A673 (cell line): ENCODE measurements at regions not wholly inside any gene's neighbourhood (a gene's known extent, or its start where the extent isn't known, plus 50 kb on each side); places are given as distances from the start of the nearest gene placed in this dataset.

ENCODE experiments used
- BruUV-seq: library from RNA; stranded (reverse); fragments of 400-500 nt; replicated peaks from 2 replicates; lab custom pipeline; 2021; lab: Mats Ljungman, UMichigan
- CTCF ChIA-PET: fragments of 300-600 bp; sonication (Branson Sonifier 250); formaldehyde crosslinking; loops from one replicate; lab custom pipeline; 2022; ENCODE audit warnings: antibody characterized with exemption; lab: Charles Lee
- POLR2A ChIA-PET: fragments of 300-600 bp; sonication (Branson Sonifier 250); formaldehyde crosslinking; loops from one replicate; lab custom pipeline; 2022; ENCODE audit warnings: antibody characterized with exemption; ENCODE audit not compliant: low non-redundant PET; lab: Charles Lee
- DNase-seq: peaks from one replicate; pipeline ENCODE4 v3.0.0-alpha.2; 2015; ENCODE audit warnings: low spot score
- H3K27ac ChIP-seq: fragments of 200-600 bp; sonication (generic); 2 replicates; pipeline ENCODE4 v1.5.1; 2016; ENCODE audit warnings: mixed run types, low read depth, mild to moderate bottlenecking, mixed read lengths, antibody characterized with exemption, low read length; ENCODE audit not compliant: poor library complexity, severe bottlenecking
- H3K27me3 ChIP-seq: fragments of 200-600 bp; sonication (generic); replicated peaks from 2 replicates; pipeline ENCODE4 v1.6.1; 2017; ENCODE audit warnings: mixed run types, low read depth, mild to moderate bottlenecking, mixed read lengths, antibody characterized with exemption, low read length; ENCODE audit not compliant: insufficient read depth, poor library complexity
- H3K36me3 ChIP-seq: fragments of 200-600 bp; sonication (generic); 2 replicates; pipeline ENCODE4 v1.6.1; 2016; ENCODE audit warnings: mixed run types, mild to moderate bottlenecking, mixed read lengths, antibody characterized with exemption, low read length; ENCODE audit not compliant: insufficient read depth, poor library complexity, severe bottlenecking
- H3K4me1 ChIP-seq: fragments of 200-600 bp; sonication (generic); 2 replicates; pipeline ENCODE4 v1.6.1; 2017; ENCODE audit warnings: mixed run types, mild to moderate bottlenecking, mixed read lengths, antibody characterized with exemption, low read length; ENCODE audit not compliant: insufficient read depth, poor library complexity, severe bottlenecking
- H3K4me3 ChIP-seq: fragments of 200-600 bp; sonication (generic); 2 replicates; pipeline ENCODE4 v1.5.1; 2016; ENCODE audit warnings: low read depth, mixed run types, mild to moderate bottlenecking, mixed read lengths, low read length; ENCODE audit not compliant: poor library complexity, severe bottlenecking
- H3K9me3 ChIP-seq: fragments of 200-600 bp; sonication (generic); 2 replicates; pipeline ENCODE4 v1.6.1; 2016; ENCODE audit warnings: mixed run types, low read depth, mild to moderate bottlenecking, mixed read lengths, antibody characterized with exemption, low read length; ENCODE audit not compliant: poor library complexity, severe bottlenecking
- EZH2 ChIP-seq: fragments of 200-600 bp; sonication (generic); IDR thresholded peaks from 2 replicates; pipeline ENCODE4 v1.6.1; 2017; ENCODE audit warnings: borderline replicate concordance, low read depth, mild to moderate bottlenecking, mixed read lengths, antibody characterized with exemption, low read length; ENCODE audit not compliant: poor library complexity, severe bottlenecking
- intact Hi-C: fragments of 100-400 bp; cut with micrococcal nuclease; formaldehyde crosslinking; loops from one replicate; pipeline ENCODE4 v1.10.0; 2022; ENCODE audit not compliant: unreplicated experiment
- TF ChIP-seq, protein P1 (sequence below): fragments of 300-800, 200-600 bp; sonication (generic); conservative IDR thresholded peaks from 2 replicates; pipeline ENCODE4 v1.5.1; 2017; ENCODE audit warnings: low read depth, mild to moderate bottlenecking, antibody characterized with exemption, low read length, moderate library complexity, mixed read lengths

DNA sequence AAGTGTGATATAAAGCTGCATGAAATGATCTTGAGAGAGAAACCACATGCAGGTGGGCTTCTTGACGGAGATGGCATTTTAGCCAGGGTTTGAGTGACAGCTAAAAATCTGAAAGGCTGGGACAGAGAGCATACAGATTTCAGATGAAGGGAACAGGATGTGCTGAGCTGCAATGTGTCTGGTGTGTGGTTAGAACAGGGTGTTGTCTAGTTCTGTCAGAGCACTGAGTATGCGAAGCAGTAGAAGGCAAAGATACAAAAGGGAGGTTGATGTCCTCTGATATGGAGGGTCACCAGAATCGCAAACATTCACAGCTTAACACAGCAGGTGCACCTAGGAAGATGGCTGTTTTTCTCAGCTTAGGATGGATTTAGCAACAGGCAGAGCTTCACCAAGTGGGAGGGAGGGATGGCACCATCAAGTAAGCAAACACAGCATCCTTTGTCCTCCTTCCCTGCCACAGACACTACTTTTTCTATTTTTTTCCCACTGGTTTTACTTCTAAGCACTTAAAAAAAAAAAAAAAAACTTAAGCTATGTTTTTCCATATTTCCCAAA lies 182.5 kb downstream of the TMX3 start:
- H3K36me3 ChIP-seq, result no peaks in the 10 kb centered on the region
- H3K9me3 ChIP-seq, result no peaks in the 10 kb centered on the region
- no peaks in the 10 kb centered on the region for H3K27me3 ChIP-seq
- TF ChIP-seq, protein P1, sequence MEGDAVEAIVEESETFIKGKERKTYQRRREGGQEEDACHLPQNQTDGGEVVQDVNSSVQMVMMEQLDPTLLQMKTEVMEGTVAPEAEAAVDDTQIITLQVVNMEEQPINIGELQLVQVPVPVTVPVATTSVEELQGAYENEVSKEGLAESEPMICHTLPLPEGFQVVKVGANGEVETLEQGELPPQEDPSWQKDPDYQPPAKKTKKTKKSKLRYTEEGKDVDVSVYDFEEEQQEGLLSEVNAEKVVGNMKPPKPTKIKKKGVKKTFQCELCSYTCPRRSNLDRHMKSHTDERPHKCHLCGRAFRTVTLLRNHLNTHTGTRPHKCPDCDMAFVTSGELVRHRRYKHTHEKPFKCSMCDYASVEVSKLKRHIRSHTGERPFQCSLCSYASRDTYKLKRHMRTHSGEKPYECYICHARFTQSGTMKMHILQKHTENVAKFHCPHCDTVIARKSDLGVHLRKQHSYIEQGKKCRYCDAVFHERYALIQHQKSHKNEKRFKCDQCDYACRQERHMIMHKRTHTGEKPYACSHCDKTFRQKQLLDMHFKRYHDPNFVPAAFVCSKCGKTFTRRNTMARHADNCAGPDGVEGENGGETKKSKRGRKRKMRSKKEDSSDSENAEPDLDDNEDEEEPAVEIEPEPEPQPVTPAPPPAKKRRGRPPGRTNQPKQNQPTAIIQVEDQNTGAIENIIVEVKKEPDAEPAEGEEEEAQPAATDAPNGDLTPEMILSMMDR, result no peak
- no peak for TF ChIP-seq EZH2
- ChIA-PET POLR2A (interaction anchor here (0.7 kb wide), 1 partner anchor 1426 kb away, joined by 3 read pairs; no protein-coding TSS in a partner anchor), CTCF (no interaction called here)
- no peak overlapping the region for H3K4me3 ChIP-seq
- peaks cover 6% of the 10 kb centered on the region for H3K4me1 ChIP-seq
- no peak overlapping the region for H3K27ac ChIP-seq
- intact Hi-C loops, result no loop called here
- no peak for DNase-seq
- BruUV-seq, result no TSS peak

GRCh38 chr18:68525091-68525490 lies 189.8 kb downstream of the TMX3 start:
- TF ChIP-seq, protein P1, result no peak
- no peak for TF ChIP-seq EZH2
- Histone ChIP-seq H3K4me3 (no peak overlapping the region), H3K36me3 (no peaks in the 10 kb centered on the region), H3K9me3 (no peaks in the 10 kb centered on the region), H3K4me1 (no peaks in the 10 kb centered on the region), H3K27ac (no peak overlapping the region), H3K27me3 (no peaks in the 10 kb centered on the region)
- ChIA-PET CTCF (no interaction called here), POLR2A (no interaction called here)
- intact Hi-C loops, result no loop called here
- no TSS peak for BruUV-seq
- DNase-seq, result no peak

DNA sequence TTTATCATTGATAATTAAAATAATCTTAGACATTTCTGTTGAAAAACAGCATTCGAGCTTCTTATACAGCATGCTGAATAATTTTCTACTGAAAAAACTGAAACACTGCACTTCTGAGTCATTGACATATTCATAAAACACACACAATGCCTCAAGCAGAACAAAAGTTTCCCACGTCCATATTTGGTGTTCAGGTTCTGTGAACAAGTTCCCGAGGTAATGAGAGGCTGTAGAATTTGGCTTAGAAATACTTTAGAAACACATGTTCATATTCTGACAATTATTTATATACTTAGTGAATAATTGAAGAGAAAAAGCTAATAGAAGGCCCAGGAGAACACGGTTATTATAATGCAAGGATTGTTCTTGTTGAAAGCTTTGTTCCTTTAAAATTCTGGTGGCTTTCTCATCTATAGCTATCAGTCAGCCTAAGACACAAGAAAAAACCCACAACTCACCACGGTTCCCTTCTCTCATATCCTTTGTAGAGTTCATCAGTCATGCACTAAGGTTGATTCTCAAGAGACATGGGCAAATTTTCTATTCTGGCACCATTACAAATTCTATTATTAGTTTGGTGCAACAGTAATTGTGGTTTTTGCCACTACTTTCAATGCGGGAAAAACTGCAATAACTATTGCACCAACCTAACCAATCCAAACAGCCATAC lies 194.4 kb downstream of the TMX3 start:
- no peak for DNase-seq
- H3K27me3 ChIP-seq, result no peaks in the 10 kb centered on the region
- H3K9me3 ChIP-seq, result no peaks in the 10 kb centered on the region
- H3K4me3 ChIP-seq, result no peak overlapping the region
- intact Hi-C loops, result no loop called here
- CTCF ChIA-PET, result no interaction called here
- H3K27ac ChIP-seq, result no peak overlapping the region
- TF ChIP-seq EZH2, result no peak
- POLR2A ChIA-PET, result no interaction called here
- no peaks in the 10 kb centered on the region for H3K36me3 ChIP-seq
- BruUV-seq, result no TSS peak
- no peaks in the 10 kb centered on the region for H3K4me1 ChIP-seq

- no peaks in the 10 kb centered on the region for H3K36me3 ChIP-seq
- BruUV-seq, result no TSS peak
- CTCF ChIA-PET, result no interaction called here
- no peak for DNase-seq
- POLR2A ChIA-PET, result no interaction called here
- H3K9me3 ChIP-seq, result no peaks in the 10 kb centered on the region
- TF ChIP-seq, protein P1, result no peak
- no peak for TF ChIP-seq EZH2
- H3K27ac ChIP-seq, result no peak overlapping the region
- intact Hi-C loops, result no loop called here
- no peak overlapping the region for H3K4me3 ChIP-seq
- no peaks in the 10 kb centered on the region for H3K4me1 ChIP-seq
- H3K27me3 ChIP-seq, result no peaks in the 10 kb centered on the region
These were observed 195.6 kb downstream of the TMX3 start for GRCh38 chr18:68519336-68519735.
